ENCODE measurements at regions not wholly inside any gene's neighbourhood (a gene's known extent, or its start where the extent isn't known, plus 50 kb on each side); places are given as distances from the start of the nearest gene placed in this dataset.

DNA sequence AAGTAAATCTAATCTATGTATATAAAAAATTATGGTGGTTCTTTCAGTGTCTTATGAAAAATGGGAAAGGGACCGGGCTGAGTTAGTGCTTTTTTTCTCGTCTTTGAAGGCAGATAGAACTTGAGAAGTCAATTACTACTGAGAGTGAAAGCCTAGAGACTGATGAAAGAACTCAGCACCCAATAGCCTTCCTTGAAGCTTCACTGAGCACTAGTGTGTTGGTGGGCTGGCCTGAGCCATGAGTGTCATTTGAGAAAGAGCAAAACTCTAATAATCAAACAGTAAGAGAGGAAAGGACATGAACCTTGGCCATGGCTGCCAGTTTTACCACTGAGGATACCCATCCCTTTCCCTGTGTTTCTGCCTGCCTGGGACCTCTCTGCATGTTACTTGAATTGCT, 428.3 kb upstream of the RASGRP1 start:
- TF ChIP-seq, protein P1, sequence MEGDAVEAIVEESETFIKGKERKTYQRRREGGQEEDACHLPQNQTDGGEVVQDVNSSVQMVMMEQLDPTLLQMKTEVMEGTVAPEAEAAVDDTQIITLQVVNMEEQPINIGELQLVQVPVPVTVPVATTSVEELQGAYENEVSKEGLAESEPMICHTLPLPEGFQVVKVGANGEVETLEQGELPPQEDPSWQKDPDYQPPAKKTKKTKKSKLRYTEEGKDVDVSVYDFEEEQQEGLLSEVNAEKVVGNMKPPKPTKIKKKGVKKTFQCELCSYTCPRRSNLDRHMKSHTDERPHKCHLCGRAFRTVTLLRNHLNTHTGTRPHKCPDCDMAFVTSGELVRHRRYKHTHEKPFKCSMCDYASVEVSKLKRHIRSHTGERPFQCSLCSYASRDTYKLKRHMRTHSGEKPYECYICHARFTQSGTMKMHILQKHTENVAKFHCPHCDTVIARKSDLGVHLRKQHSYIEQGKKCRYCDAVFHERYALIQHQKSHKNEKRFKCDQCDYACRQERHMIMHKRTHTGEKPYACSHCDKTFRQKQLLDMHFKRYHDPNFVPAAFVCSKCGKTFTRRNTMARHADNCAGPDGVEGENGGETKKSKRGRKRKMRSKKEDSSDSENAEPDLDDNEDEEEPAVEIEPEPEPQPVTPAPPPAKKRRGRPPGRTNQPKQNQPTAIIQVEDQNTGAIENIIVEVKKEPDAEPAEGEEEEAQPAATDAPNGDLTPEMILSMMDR (IDR thresholded peaks at IDR 0.05; ENCODE audit: insufficient read depth, low read length, poor library complexity, severe bottlenecking) = no peak
- no peak for TF ChIP-seq EZH2phosphoT487 (conservative IDR thresholded peaks at IDR 0.05; ENCODE audit: low read length)

Data from SU-DHL-6 (cell line).